ENCODE measurements at regions not wholly inside any gene's neighbourhood (a gene's known extent, or its start where the extent isn't known, plus 50 kb on each side); places are given as distances from the start of the nearest gene placed in this dataset.

DNA sequence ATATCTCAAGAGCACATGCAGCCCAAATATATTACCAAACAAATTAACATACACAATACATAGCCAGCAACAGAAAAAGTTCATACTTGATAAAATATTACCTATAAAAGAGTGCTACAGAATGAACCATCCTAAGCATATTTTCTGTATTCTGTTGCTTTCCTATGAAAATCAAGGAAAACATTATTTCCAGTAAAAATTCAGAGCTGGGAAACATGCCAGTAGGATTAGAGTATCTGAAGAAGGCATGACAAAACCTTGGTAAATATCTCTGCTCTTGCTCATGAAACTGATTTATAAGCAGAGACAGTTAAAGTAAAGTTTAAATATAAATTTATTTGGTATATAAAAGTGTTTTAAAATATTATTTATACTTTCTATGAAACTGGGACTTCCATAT, 599.7 kb downstream of the ARAP2 start:
- TF ChIP-seq, protein P1, sequence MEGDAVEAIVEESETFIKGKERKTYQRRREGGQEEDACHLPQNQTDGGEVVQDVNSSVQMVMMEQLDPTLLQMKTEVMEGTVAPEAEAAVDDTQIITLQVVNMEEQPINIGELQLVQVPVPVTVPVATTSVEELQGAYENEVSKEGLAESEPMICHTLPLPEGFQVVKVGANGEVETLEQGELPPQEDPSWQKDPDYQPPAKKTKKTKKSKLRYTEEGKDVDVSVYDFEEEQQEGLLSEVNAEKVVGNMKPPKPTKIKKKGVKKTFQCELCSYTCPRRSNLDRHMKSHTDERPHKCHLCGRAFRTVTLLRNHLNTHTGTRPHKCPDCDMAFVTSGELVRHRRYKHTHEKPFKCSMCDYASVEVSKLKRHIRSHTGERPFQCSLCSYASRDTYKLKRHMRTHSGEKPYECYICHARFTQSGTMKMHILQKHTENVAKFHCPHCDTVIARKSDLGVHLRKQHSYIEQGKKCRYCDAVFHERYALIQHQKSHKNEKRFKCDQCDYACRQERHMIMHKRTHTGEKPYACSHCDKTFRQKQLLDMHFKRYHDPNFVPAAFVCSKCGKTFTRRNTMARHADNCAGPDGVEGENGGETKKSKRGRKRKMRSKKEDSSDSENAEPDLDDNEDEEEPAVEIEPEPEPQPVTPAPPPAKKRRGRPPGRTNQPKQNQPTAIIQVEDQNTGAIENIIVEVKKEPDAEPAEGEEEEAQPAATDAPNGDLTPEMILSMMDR (IDR thresholded peaks at IDR 0.05): no peak
- TF ChIP-seq POLR2A (IDR thresholded peaks at IDR 0.05; ENCODE audit: low read length) (no peak), FOXS1 (CRISPR knock-in tag; IDR thresholded peaks at IDR 0.05) (no peak), POLR2AphosphoS2 (conservative IDR thresholded peaks at IDR 0.05; ENCODE audit: low read length) (no peak), EP300 (IDR thresholded peaks at IDR 0.05) (no peak), BHLHE40 (IDR thresholded peaks at IDR 0.05; ENCODE audit: low read depth, low read length) (no peak), JUN (IDR thresholded peaks at IDR 0.05) (no peak), RAD21 (conservative IDR thresholded peaks at IDR 0.05 in 1 of 2, IDR thresholded peaks at IDR 0.05 in 1 of 2) (no peak), KDM5A (IDR thresholded peaks at IDR 0.05) (no peak), ZFP36 (IDR thresholded peaks at IDR 0.05; ENCODE audit: borderline replicate concordance, partially characterized antibody) (no peak), NFE2L2 (conservative IDR thresholded peaks at IDR 0.05; ENCODE audit: low read length) (no peak), MAZ (IDR thresholded peaks at IDR 0.05; ENCODE audit: borderline replicate concordance, low read depth, low read length) (no peak)
- TF ChIP-seq, protein P2, sequence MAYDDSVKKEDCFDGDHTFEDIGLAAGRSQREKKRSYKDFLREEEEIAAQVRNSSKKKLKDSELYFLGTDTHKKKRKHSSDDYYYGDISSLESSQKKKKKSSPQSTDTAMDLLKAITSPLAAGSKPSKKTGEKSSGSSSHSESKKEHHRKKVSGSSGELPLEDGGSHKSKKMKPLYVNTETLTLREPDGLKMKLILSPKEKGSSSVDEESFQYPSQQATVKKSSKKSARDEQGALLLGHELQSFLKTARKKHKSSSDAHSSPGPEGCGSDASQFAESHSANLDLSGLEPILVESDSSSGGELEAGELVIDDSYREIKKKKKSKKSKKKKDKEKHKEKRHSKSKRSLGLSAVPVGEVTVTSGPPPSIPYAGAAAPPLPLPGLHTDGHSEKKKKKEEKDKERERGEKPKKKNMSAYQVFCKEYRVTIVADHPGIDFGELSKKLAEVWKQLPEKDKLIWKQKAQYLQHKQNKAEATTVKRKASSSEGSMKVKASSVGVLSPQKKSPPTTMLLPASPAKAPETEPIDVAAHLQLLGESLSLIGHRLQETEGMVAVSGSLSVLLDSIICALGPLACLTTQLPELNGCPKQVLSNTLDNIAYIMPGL (CRISPR knock-in tag; IDR thresholded peaks at IDR 0.05; ENCODE audit: borderline replicate concordance): no peak
- TF ChIP-seq, protein P3, sequence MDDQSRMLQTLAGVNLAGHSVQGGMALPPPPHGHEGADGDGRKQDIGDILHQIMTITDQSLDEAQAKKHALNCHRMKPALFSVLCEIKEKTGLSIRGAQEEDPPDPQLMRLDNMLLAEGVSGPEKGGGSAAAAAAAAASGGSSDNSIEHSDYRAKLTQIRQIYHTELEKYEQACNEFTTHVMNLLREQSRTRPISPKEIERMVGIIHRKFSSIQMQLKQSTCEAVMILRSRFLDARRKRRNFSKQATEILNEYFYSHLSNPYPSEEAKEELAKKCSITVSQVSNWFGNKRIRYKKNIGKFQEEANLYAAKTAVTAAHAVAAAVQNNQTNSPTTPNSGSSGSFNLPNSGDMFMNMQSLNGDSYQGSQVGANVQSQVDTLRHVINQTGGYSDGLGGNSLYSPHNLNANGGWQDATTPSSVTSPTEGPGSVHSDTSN (IDR thresholded peaks at IDR 0.05): no peak
